Dendritic cell treated with granulocyte-macrophage colony-stimulating factor and Interleukin-4, amounts not matched to agents 40 ng/mL and 50 ng/mL, for 4 days (primary cell): ENCODE measurements at regions not wholly inside any gene's neighbourhood (a gene's known extent, or its start where the extent isn't known, plus 50 kb on each side); places are given as distances from the start of the nearest gene placed in this dataset.

Experiments
- H3K27ac Mint-ChIP-seq: one replicate; pipeline ENCODE4 v1.8.0; 2022; ENCODE audit warnings: mild to moderate bottlenecking, mixed read lengths
- H3K27me3 Mint-ChIP-seq: one replicate; pipeline ENCODE4 v1.8.0; 2022; ENCODE audit warnings: mild to moderate bottlenecking, mixed read lengths
- H3K36me3 Mint-ChIP-seq: one replicate; pipeline ENCODE4 v1.8.0; 2022; ENCODE audit warnings: low read depth, mixed read lengths
- H3K4me1 Mint-ChIP-seq: one replicate; pipeline ENCODE4 v1.8.0; 2022; ENCODE audit warnings: low read depth, mixed read lengths
- H3K4me3 Mint-ChIP-seq: one replicate; pipeline ENCODE4 v1.8.0; 2022; ENCODE audit warnings: mild to moderate bottlenecking, moderate library complexity, mixed read lengths
- H3K9me3 Mint-ChIP-seq: one replicate; pipeline ENCODE4 v1.8.0; 2022; ENCODE audit warnings: mixed read lengths
- intact Hi-C: fragments of 100-400 bp; cut with micrococcal nuclease; formaldehyde crosslinking; loops from one replicate; pipeline ENCODE4 v1.15.0; 2022

- intact Hi-C loops: no loop called here
- no peaks in the 10 kb centered on the region for H3K9me3 Mint-ChIP-seq
- H3K4me1 Mint-ChIP-seq: no peaks in the 10 kb centered on the region
- no peaks in the 10 kb centered on the region for H3K36me3 Mint-ChIP-seq
- H3K27me3 Mint-ChIP-seq: peaks cover 3% of the 10 kb centered on the region
- no peak overlapping the region for H3K4me3 Mint-ChIP-seq
- no peak overlapping the region for H3K27ac Mint-ChIP-seq
Measured at GRCh38 chr10:44848211-44848610, 62.9 kb upstream of the TMEM72 start.

- no peaks in the 10 kb centered on the region for H3K4me1 Mint-ChIP-seq
- H3K27me3 Mint-ChIP-seq: peaks cover 3% of the 10 kb centered on the region
- H3K9me3 Mint-ChIP-seq: no peaks in the 10 kb centered on the region
- H3K4me3 Mint-ChIP-seq: no peak overlapping the region
- no peak overlapping the region for H3K27ac Mint-ChIP-seq
- no peaks in the 10 kb centered on the region for H3K36me3 Mint-ChIP-seq
- intact Hi-C loops: no loop called here
Measured at GRCh38 chr10:44849936-44850335, 61.2 kb upstream of the TMEM72 start.

GRCh38 chr10:44850356-44850934 is 60.7 kb upstream of the TMEM72 start:
- no peaks in the 10 kb centered on the region for H3K36me3 Mint-ChIP-seq
- no peaks in the 10 kb centered on the region for H3K4me1 Mint-ChIP-seq
- H3K27me3 Mint-ChIP-seq: peaks cover 3% of the 10 kb centered on the region
- no peaks in the 10 kb centered on the region for H3K9me3 Mint-ChIP-seq
- no peak overlapping the region for H3K27ac Mint-ChIP-seq
- H3K4me3 Mint-ChIP-seq: no peak overlapping the region
- intact Hi-C loops: no loop called here

GRCh38 chr10:44851413-44851812 is 59.7 kb upstream of the TMEM72 start:
- Mint-ChIP-seq H3K4me3 (no peak overlapping the region), H3K36me3 (no peaks in the 10 kb centered on the region), H3K27ac (no peak overlapping the region), H3K27me3 (peaks cover 3% of the 10 kb centered on the region), H3K4me1 (no peaks in the 10 kb centered on the region), H3K9me3 (no peaks in the 10 kb centered on the region)
- intact Hi-C loops: no loop called here

- intact Hi-C loops: no loop called here
Measured at GRCh38 chr10:44851881-44852280, 59.3 kb upstream of the TMEM72 start.

GRCh38 chr10:44853148-44853734 is 57.9 kb upstream of the TMEM72 start:
- H3K4me1 Mint-ChIP-seq: no peaks in the 10 kb centered on the region
- intact Hi-C loops: no loop called here

More at GRCh38 chr10:44851881-44852280, 59.3 kb upstream of the TMEM72 start:
- no peaks in the 10 kb centered on the region for H3K4me1 Mint-ChIP-seq
- no peak overlapping the region for H3K27ac Mint-ChIP-seq
- no peaks in the 10 kb centered on the region for H3K36me3 Mint-ChIP-seq
- H3K4me3 Mint-ChIP-seq: no peak overlapping the region
- H3K9me3 Mint-ChIP-seq: no peaks in the 10 kb centered on the region
- H3K27me3 Mint-ChIP-seq: peaks cover 3% of the 10 kb centered on the region

GRCh38 chr10:44853796-44854195 is 57.3 kb upstream of the TMEM72 start:
- no peaks in the 10 kb centered on the region for H3K36me3 Mint-ChIP-seq
- H3K4me1 Mint-ChIP-seq: no peaks in the 10 kb centered on the region
- intact Hi-C loops: no loop called here
- H3K27ac Mint-ChIP-seq: no peak overlapping the region
- H3K27me3 Mint-ChIP-seq: no peaks in the 10 kb centered on the region
- H3K9me3 Mint-ChIP-seq: no peaks in the 10 kb centered on the region
- H3K4me3 Mint-ChIP-seq: no peak overlapping the region

More at GRCh38 chr10:44853148-44853734, 57.9 kb upstream of the TMEM72 start:
- H3K36me3 Mint-ChIP-seq: no peaks in the 10 kb centered on the region
- H3K27me3 Mint-ChIP-seq: no peaks in the 10 kb centered on the region
- no peak overlapping the region for H3K4me3 Mint-ChIP-seq
- no peaks in the 10 kb centered on the region for H3K9me3 Mint-ChIP-seq
- H3K27ac Mint-ChIP-seq: no peak overlapping the region

- Mint-ChIP-seq H3K4me3 (no peak overlapping the region), H3K4me1 (no peaks in the 10 kb centered on the region), H3K9me3 (no peaks in the 10 kb centered on the region), H3K36me3 (no peaks in the 10 kb centered on the region), H3K27me3 (no peaks in the 10 kb centered on the region), H3K27ac (no peak overlapping the region)
- intact Hi-C loops: loop anchor here (5.0 kb wide), 2 partner anchors 468 to 553 kb away; partner anchors contain the start of gene CXCL12
Measured at GRCh38 chr10:44854693-44855350, 56.3 kb upstream of the TMEM72 start.

GRCh38 chr10:44856696-44857095 is 54.4 kb upstream of the TMEM72 start:
- Mint-ChIP-seq H3K4me3 (no peak overlapping the region), H3K4me1 (no peaks in the 10 kb centered on the region), H3K27ac (no peak overlapping the region), H3K36me3 (no peaks in the 10 kb centered on the region), H3K27me3 (no peaks in the 10 kb centered on the region), H3K9me3 (no peaks in the 10 kb centered on the region)
- intact Hi-C loops: loop anchor here (5.0 kb wide), 2 partner anchors 469 to 554 kb away; partner anchors contain the start of gene CXCL12

- Mint-ChIP-seq H3K36me3 (no peaks in the 10 kb centered on the region), H3K4me3 (no peak overlapping the region), H3K27ac (no peak overlapping the region), H3K4me1 (no peaks in the 10 kb centered on the region), H3K9me3 (no peaks in the 10 kb centered on the region), H3K27me3 (peaks cover 7% of the 10 kb centered on the region)
- intact Hi-C loops: loop anchor here (5.0 kb wide), 2 partner anchors 470 to 555 kb away; partner anchors contain the start of gene CXCL12
Measured at GRCh38 chr10:44857363-44858016, 53.6 kb upstream of the TMEM72 start.

- Mint-ChIP-seq H3K27ac (no peak overlapping the region), H3K27me3 (peaks cover 12% of the 10 kb centered on the region), H3K36me3 (no peaks in the 10 kb centered on the region), H3K4me1 (no peaks in the 10 kb centered on the region), H3K9me3 (no peaks in the 10 kb centered on the region), H3K4me3 (no peak overlapping the region)
- intact Hi-C loops: loop anchor here (5.0 kb wide), 2 partner anchors 471 to 556 kb away; partner anchors contain the start of gene CXCL12
Measured at GRCh38 chr10:44858017-44858371, 53.1 kb upstream of the TMEM72 start.

GRCh38 chr10:44858988-44859387 is 52.1 kb upstream of the TMEM72 start:
- Mint-ChIP-seq H3K9me3 (no peaks in the 10 kb centered on the region), H3K4me1 (peaks cover 4% of the 10 kb centered on the region), H3K27me3 (peaks cover 22% of the 10 kb centered on the region), H3K27ac (no peak overlapping the region), H3K4me3 (no peak overlapping the region), H3K36me3 (no peaks in the 10 kb centered on the region)
- intact Hi-C loops: loop anchor here (5.0 kb wide), 2 partner anchors 472 to 557 kb away; partner anchors contain the start of gene CXCL12

GRCh38 chr10:44859546-44860285 is 51.4 kb upstream of the TMEM72 start:
- Mint-ChIP-seq H3K9me3 (no peaks in the 10 kb centered on the region), H3K4me3 (no peak overlapping the region), H3K36me3 (peaks cover 4% of the 10 kb centered on the region), H3K27ac (no peak overlapping the region), H3K4me1 (peaks cover 11% of the 10 kb centered on the region), H3K27me3 (peaks cover 29% of the 10 kb centered on the region)
- intact Hi-C loops: loop anchor here (5.0 kb wide), 3 partner anchors 472 to 1167 kb away; partner anchors contain the start of gene CXCL12
